ENCODE measurements at regions not wholly inside any gene's neighbourhood (a gene's known extent, or its start where the extent isn't known, plus 50 kb on each side); places are given as distances from the start of the nearest gene placed in this dataset.
"Not testable (repeated sequence)": the region's sequence is repeated elsewhere in the genome, so short reads cannot be mapped to it uniquely, and the experiment has no call there.

DNA sequence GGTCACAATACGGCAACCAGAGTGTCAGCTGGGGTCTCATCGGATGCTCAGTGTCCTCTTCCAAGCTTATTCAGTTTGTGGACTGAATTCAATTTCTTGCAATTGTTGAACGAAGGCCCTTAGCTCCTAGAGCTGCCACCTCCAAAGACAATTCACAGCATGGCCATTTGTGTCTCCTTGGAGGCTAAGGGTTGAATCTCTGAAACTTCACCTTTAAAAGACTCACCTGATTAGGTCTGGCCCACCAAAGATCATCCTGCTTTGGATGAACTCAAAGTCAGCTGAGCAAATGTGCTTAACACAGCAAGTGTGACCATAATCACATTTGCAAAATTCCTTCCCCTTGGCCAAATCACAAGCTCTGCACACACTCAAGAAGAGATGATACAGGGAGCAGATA is 175.9 kb downstream of the OTOP1 start:
- DNase-seq, result not testable (repeated sequence)

DNA sequence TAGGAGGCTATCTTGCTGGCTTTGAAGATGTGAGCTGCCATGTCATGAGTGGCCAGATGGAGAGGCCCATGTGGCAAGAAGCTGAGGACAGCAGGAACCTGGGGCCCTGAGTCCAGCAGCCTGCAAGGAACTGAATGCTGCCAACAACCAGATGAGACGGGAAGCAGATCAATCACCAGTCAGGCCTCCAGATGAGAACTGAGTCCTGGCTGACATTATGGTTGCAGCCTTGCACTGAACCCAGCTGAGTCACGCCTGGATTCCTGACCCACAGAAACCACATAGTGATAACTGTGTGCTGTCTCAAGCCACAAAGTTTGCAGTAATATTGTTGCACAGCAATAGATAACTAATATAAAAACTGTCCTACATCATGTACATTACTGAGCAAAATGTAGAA is 173.8 kb downstream of the OTOP1 start:
- DNase-seq, result not testable (repeated sequence)

- not testable (repeated sequence) for DNase-seq
Observed at GRCh38 chr4:4057226-4057625, 169.5 kb downstream of the OTOP1 start.

DNA sequence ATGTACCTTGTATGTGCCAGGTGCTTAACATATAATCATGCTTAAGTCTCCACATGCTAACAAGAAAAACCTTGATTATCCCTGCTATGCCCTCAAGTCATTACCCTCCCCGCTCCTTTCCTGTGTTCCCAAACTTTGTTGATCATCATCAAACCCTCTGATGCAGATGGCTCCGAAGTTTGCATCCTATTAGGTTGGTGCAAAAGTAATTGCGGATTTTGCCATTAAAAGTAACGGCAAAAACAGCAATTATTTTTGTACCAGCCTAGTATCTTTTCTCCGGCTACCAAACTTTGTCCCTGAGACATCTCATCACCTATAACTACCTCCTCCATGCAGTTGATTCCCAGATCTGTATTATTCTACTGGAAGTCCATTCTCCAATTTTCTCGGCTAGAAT is 142.6 kb downstream of the OTOP1 start:
- not testable (repeated sequence) for DNase-seq

DNA sequence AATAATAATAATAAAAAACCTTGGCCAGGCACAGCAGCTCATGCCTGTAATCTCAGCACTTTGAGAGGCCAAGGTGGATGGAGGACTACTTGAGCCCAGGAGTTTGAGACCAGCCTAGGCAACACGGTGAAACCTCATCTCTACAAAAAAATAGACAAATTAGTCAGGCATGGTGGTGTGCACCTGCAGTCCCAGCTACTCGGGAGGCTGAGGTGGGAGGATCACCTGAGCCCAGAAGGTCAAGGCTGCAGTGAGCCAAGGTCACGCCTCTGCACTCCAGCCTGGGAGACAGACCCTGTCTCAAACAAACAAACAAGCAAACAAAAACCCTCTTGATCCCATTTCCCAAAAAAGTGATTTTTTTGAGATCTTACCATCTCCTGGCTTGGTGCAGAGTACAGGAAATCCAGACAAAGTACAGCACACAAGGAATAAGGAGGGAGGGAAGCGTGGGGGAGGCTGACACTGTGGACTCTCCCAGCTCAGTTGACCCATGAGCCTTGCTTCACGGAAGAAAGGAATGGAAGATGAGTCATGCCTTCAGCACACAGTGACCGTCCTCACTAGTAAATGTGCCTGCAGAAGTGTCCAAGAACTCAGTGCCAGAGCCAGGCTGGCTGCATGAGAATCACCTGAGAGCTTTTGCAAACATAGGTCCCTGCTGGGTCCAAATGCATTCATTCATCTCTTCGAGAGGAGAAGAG is 136.9 kb downstream of the OTOP1 start:
- DNase-seq, result not testable (repeated sequence)

DNA sequence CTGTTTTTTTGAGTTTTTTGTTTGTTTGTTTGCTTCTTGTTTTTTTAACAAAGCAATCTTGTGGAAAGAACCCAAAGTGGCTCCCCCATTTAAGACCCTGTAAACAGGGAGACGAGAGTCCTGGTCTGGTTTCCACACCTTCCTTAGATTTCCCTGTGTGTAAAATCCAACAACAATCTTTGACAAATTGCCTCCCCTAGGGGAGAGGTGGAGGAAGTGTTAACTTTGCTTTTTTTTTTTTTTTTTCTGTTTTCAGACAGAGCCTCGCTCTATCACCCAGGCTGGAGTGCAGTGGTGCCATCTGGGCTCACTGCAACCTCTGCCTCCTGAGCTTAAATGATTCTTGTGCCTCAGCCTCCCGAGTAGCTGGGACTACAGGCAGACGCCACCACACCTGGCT is 136.0 kb downstream of the OTOP1 start:
- DNase-seq, result not testable (repeated sequence)

DNA sequence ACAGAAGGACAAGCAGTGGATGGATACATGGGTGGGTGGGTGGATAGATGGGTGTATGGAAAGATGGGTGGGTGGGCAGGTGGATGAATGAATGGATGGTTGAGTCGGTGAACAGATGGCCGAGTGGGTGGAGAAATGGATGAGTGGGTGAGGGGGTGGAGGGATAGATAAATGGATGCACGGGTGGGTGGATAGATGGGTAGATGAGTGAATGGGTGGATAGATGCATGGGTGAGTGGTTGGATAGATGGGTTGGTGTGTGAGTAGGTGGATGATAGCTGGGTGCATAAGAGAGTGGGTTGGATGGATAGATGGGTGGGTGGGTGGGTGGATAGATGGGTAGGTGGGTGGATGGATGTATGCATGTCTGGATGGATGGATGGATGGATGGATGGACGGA is 134.6 kb downstream of the OTOP1 start:
- not testable (repeated sequence) for DNase-seq

DNA sequence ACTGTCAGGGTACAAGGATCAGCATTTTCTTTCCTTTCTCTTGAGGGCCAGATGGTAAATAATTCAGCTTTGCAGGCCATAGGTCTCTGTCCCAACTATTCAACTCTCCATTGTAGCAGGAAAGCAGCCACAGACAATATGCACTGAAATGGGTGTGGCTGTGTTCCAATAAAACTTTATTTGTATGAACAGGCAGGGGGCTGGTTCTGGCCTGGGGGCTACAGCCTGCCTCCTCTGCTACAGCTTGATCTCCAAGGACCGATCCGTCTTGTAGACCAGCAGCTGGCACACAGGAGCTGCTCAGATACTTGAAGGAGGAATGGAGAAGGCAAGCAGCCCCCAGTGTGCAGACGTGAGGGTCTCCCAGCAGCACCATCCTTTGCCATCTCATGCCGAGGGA is 127.1 kb downstream of the OTOP1 start:
- DNase-seq, result not testable (repeated sequence)

DNA sequence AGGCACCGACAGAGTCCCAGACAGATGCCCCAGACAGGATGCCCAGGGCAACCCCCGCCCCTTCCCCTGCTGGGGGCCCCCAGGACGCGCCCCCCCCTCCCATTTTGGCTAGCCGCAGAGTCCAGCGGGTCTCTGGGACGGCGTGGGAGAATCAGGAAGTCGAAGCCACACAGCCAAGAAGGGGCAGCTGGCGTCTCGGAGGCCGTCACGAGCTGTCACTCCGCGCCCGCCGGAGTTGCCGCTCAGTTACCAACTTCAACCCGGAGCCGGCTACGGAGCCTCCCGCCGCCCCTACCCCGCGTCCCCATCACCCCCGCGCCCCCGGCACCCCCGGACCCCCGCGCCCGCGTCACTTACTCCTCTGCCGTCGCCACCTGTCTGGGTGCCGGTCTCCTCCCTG is 119.8 kb downstream of the OTOP1 start:
- DNase-seq, result not testable (repeated sequence)

DNA sequence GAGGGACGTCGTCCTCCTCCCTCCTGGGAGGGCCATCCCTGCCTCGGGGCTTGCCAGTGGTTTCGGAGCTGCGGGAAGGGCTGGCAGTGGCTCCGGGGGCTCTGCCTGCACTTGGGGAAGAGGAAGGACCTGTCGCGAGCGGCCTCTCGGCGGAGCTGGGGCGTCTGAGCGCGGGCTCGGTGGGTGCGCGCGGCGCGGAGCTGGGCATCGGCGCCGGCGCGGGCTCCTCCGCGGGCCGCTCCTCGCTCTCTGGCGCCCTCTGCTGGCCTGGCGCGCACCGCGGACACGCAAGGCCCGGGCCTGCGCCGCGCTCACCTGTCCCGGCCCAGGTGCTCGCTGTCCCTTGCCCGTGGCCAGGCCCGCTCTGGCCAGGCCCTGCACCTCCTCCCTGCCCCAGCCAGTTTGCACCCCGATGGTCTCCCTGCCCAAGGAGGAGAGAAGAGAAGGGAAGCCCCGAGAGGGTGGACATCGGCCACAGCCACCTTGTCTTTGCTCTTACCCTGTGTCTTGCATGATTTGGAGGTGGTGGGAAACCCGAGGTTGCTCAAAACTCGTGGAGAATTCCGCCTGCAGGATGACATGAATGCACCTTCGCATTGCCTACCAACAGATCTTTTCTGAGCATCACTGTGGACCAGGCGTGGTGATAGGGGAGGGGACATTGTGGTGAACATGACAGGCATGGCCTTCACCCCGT is 119.2 kb downstream of the OTOP1 start:
- not testable (repeated sequence) for DNase-seq

DNA sequence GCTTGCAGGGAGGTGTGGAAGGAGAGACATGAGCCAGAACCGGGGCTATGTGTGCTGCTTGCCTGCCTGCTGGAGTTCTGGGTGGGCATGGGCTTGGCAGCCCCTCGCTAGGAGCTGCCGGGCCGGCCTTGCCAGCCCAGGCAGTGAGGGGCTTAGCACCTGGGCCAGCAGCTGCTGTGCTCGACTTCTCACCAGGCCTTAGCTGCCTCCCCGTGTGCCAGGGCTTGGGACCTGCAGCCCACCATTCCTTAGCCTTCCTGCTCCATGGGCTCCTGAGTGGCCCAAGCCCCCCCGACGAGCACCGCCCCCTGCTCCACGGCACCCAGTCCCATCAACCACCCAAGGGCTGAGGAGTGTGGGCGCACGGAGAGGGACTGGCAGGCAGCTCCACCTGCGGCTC is 111.3 kb downstream of the OTOP1 start:
- DNase-seq, result not testable (repeated sequence)

GRCh38 chr4:4116901-4117300 is 109.8 kb downstream of the OTOP1 start:
- DNase-seq, result not testable (repeated sequence)

DNA sequence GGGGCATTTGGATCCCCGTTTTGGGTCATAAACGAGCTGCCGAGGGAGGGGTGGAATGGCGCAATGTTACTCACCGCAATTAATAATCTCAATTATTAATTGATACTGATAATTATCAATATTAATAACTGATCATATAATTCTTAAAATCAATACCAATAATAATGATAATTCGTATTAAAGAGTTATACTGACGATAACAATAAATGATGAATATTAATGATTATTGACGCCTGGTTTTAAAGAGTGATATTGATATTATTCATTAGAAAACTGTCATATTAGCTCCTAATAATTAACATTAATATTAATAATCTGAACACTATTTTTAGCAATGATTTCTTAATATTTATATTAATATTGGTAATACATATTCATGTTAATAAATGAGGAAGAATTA is 92.4 kb downstream of the OTOP1 start:
- not testable (repeated sequence) for DNase-seq

DNA sequence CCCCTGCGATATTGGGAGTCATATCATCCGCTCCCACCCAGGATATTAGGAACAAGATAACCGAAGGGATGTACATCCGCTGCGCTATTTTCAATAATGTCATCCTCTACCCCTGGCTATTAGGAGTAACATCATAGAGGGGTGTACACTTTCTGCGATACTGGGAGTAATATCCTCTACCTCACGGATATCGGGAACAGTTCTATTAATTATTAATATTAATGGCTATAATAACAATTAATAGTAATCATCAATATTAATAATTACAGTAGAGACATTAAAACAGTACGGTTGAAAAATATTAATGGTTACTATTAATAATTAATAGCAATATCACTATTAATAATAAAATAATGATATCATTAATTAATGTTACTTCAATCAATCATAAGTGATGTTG is 90.1 kb downstream of the OTOP1 start:
- DNase-seq, result not testable (repeated sequence)

All from NCI-H187 treated with DMSO at 0.1 percent for 48 hours (cell line).